D721Med (cell line): ENCODE measurements at regions not wholly inside any gene's neighbourhood (a gene's known extent, or its start where the extent isn't known, plus 50 kb on each side); places are given as distances from the start of the nearest gene placed in this dataset.

Source experiments
- DNase-seq: peaks from one replicate; pipeline ENCODE4 v3.0.0; 2011; ENCODE audit warnings: low spot score; ENCODE audit not compliant: insufficient read length
- FAIRE-seq: peaks from 2 replicates; lab custom pipeline; 2011; peaks lifted over from hg19 to GRCh38; lab: Jason Lieb, UNC
- TF ChIP-seq, protein P1 (sequence below): IDR thresholded peaks from 2 replicates; pipeline ENCODE4 v1.5.1; 2012; ENCODE audit warnings: mild to moderate bottlenecking, control low read depth; ENCODE audit not compliant: insufficient read depth; ENCODE audit errors: missing control alignments

DNA sequence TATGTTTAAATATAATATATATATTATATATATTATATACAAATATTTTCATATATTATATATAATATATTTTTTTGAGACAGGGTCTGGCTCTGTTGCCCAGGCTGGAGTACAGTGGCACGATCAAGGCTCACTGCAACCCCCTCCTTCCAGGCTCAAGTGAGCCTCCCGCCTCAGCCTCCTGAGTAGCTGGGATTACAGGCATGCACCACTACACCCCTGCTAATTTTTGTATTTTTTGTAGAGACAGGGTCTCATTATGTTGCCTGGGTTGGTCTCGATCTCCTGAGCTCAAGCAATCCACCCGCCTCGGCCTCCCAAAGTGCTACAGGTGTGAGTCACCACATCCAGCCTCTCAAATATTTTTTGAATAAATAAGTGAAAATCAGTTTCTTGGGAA, 215.5 kb downstream of the GATA3 start:
- DNase-seq: no peak
- FAIRE-seq: no peak
- TF ChIP-seq, protein P1, sequence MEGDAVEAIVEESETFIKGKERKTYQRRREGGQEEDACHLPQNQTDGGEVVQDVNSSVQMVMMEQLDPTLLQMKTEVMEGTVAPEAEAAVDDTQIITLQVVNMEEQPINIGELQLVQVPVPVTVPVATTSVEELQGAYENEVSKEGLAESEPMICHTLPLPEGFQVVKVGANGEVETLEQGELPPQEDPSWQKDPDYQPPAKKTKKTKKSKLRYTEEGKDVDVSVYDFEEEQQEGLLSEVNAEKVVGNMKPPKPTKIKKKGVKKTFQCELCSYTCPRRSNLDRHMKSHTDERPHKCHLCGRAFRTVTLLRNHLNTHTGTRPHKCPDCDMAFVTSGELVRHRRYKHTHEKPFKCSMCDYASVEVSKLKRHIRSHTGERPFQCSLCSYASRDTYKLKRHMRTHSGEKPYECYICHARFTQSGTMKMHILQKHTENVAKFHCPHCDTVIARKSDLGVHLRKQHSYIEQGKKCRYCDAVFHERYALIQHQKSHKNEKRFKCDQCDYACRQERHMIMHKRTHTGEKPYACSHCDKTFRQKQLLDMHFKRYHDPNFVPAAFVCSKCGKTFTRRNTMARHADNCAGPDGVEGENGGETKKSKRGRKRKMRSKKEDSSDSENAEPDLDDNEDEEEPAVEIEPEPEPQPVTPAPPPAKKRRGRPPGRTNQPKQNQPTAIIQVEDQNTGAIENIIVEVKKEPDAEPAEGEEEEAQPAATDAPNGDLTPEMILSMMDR: no peak

DNA sequence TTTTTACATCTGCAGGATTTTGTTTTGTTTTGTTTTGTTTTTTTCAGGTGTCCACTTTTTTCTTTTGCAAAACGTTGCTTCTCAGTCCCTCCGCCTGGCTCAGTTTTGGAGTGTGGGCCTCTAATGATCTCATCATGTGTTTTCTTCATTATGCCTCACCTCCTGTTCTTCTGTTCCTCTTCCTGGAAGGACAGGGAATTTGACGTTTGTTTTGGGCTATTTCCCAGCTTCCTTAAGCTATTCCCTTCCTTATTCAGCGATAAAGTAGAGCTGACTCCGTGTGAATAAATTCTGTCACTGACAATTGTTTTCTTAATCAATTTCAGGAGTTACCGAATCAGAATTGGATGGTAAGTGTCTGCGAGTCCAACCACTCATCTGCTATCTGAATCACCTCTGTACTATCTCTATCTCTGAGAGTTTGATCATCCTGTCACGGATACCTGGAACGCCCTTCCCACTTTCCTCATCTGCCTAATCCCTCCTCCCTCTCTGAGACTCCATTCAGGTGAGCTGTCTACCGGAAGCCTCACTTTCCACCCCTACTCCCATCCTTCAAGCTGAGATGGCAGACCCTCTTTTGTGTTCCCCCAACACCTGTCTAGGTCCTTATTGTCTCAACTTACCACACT, 218.4 kb downstream of the GATA3 start:
- FAIRE-seq (no peak), DNase-seq (no peak)
- TF ChIP-seq, protein P1: no peak

DNA sequence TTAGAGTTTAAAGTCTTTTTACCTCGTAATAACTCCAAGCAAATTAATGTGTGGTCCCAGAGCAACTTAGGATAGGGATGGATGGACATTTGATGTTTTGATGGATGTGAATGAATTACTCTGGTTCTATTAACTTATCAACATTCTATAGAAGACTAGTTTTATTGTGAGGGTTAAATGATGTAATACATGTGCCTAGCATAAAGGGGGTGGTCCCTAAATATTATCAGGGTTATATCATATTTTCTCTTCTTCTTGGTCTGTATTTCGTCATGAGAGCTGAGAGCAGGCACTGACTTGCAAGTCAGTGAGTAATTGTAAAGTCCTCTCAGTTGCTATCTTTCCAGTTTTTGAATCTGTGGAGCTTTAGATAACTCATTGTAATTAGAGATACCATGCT, 219.3 kb downstream of the GATA3 start:
- DNase-seq: no peak
- no peak for FAIRE-seq
- TF ChIP-seq, protein P1: no peak

DNA sequence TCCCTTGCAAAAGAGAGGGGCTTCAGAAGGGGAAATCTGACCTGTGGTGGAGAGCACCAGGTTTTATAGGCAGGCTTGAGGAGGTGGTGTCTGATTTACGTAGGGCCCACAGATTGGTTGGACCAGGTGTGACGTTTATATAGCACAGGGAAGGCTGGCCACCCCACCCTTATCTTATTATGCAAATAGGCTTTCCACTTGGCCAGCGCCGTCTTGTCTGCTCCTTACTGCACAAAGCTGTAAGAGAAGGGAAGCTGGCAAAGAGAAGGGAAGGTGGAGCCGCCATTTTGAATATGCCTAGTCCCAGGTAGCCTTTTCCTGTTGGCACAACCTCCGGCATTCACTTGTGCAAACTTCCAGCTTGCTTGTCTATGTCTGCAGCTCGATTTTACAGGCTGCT, 221.4 kb downstream of the GATA3 start:
- DNase-seq (no peak), FAIRE-seq (no peak)
- TF ChIP-seq, protein P1: no peak

DNA sequence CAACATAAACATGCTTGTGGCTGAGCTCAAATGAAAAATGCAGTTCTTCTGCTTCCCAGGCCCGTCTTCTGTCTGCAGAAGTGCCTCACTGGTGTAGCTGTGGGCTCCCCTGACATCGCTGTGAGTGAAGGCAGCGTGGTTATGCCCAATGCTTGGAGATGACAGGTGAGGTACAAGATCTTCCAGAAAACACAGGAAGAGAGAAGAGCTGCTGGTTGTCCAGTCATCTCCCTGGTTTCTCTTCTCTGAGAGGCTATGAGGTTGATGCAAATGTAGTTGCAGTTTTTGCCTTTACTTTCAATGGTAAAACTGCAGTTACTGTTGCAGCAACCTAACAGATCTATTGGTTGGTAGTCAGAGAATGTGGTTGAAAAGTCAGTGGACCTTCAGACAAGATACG, 223.6 kb downstream of the GATA3 start:
- DNase-seq (no peak), FAIRE-seq (no peak)
- TF ChIP-seq, protein P1: no peak

DNA sequence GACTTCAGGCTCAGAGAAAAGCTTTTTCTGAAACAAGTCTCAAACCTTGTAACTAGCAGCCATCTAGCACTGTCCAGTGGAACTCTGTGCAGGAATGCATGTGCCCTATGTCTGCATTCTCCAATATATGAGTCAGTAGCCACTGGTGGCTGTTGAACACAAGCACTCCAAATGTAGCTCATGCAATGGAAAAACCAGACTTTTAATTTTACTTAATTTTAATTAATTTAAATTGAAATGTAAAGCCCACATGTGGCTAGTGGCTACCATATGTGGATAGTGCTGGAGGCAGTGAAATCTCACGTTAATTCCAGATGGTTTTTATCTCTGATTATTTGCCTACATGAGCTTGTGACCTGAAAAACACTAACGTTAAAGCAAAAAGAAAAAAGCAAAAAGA, 225.1 kb downstream of the GATA3 start:
- no peak for FAIRE-seq
- TF ChIP-seq, protein P1: no peak
- no peak for DNase-seq

DNA sequence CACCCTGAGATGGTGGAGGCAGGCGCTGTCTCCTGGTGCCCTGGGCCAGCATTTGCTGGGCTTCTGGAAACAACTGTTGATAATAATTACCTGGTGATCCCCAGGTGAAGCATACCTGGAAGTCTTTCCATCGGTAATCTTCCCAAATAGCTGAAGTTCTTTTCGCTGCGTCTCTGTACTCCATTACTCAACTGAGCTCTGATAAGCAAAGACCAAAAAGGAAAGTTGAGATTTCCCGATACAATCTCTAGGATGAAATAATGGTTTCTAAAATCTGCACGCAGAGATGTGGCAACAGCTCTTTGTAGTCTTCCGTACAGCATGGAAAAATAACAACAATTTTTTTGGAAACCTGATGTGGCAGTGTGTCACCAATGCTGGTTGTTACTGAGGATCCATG, 226.5 kb downstream of the GATA3 start:
- TF ChIP-seq, protein P1: no peak
- FAIRE-seq (no peak), DNase-seq (no peak)
